IPS-NIHi7 (cell line): ENCODE measurements at regions not wholly inside any gene's neighbourhood (a gene's known extent, or its start where the extent isn't known, plus 50 kb on each side); places are given as distances from the start of the nearest gene placed in this dataset.
"Not testable (repeated sequence)": the region's sequence is repeated elsewhere in the genome, so short reads cannot be mapped to it uniquely, and the experiment has no call there.

Experiments
- DNase-seq: peaks from one replicate; pipeline ENCODE4 v3.0.0; 2012; ENCODE audit warnings: mixed read lengths; ENCODE audit errors: extremely low spot score

- DNase-seq = no peak
These were observed 491.1 kb upstream of the RAB6C start for GRCh38 chr2:129488376-129488775.

- DNase-seq = no peak
These were observed 488.8 kb upstream of the RAB6C start for GRCh38 chr2:129490641-129491040.

- DNase-seq = no peak
These were observed 488.2 kb upstream of the RAB6C start for GRCh38 chr2:129491308-129491707.

- DNase-seq = no peak
These were observed 486.9 kb upstream of the RAB6C start for GRCh38 chr2:129492548-129492947.

- no peak for DNase-seq
These were observed 479.7 kb upstream of the RAB6C start for GRCh38 chr2:129499747-129500146.

- DNase-seq = no peak
These were observed 476.7 kb upstream of the RAB6C start for GRCh38 chr2:129502781-129503180.

GRCh38 chr2:129504646-129505045 is 474.8 kb upstream of the RAB6C start:
- DNase-seq = no peak

- no peak for DNase-seq
These were observed 460.5 kb upstream of the RAB6C start for GRCh38 chr2:129518937-129519336.

GRCh38 chr2:129532158-129532557 is 447.3 kb upstream of the RAB6C start:
- not testable (repeated sequence) for DNase-seq

- no peak for DNase-seq
These were observed 430.6 kb upstream of the RAB6C start for GRCh38 chr2:129548880-129549279.

GRCh38 chr2:129550536-129550935 is 428.9 kb upstream of the RAB6C start:
- no peak for DNase-seq

GRCh38 chr2:129554373-129554772 is 425.1 kb upstream of the RAB6C start:
- peak; percentile 54 for DNase-seq

GRCh38 chr2:129559101-129559500 is 420.4 kb upstream of the RAB6C start:
- DNase-seq = no peak

- no peak for DNase-seq
These were observed 413.8 kb upstream of the RAB6C start for GRCh38 chr2:129565551-129566109.

GRCh38 chr2:129570812-129571211 is 408.7 kb upstream of the RAB6C start:
- DNase-seq = not testable (repeated sequence)

GRCh38 chr2:129575431-129575830 is 404.0 kb upstream of the RAB6C start:
- no peak for DNase-seq

- no peak for DNase-seq
These were observed 403.6 kb upstream of the RAB6C start for GRCh38 chr2:129575880-129576279.

GRCh38 chr2:129580001-129580400 is 399.5 kb upstream of the RAB6C start:
- DNase-seq = no peak

GRCh38 chr2:129585760-129586159 is 393.7 kb upstream of the RAB6C start:
- DNase-seq = no peak

- peak; percentile 87 for DNase-seq
These were observed 391.9 kb upstream of the RAB6C start for GRCh38 chr2:129587426-129588064.

GRCh38 chr2:129604560-129604959 is 374.9 kb upstream of the RAB6C start:
- DNase-seq = no peak

- no peak for DNase-seq
These were observed 373.8 kb upstream of the RAB6C start for GRCh38 chr2:129605646-129606045.

GRCh38 chr2:129606496-129607270 is 372.8 kb upstream of the RAB6C start:
- DNase-seq = peak; percentile 34
